HCT116 (cell line): ENCODE measurements at regions not wholly inside any gene's neighbourhood (a gene's known extent, or its start where the extent isn't known, plus 50 kb on each side); places are given as distances from the start of the nearest gene placed in this dataset.

ENCODE experiments used
- ATAC-seq: fragments of 200-7000 bp; cut with Tn5 transposase; 2 replicates; pipeline ENCODE4 v1.9.1; 2020; ENCODE audit warnings: mild to moderate bottlenecking, moderate library complexity
- BruUV-seq: library from RNA; stranded (reverse); fragments of 400-500 nt; replicated peaks from 2 replicates; lab custom pipeline; 2021; lab: Mats Ljungman, UMichigan
- CTCF ChIA-PET: fragments of 300-600 bp; sonication (Branson Sonifier 250); formaldehyde crosslinking; loops from one replicate; lab custom pipeline; 2021; ENCODE audit warnings: antibody characterized with exemption; lab: Charles Lee
- POLR2A ChIA-PET: fragments of 300-600, 350-600 bp; sonication (Branson Sonifier 250); formaldehyde crosslinking; loops from one replicate; lab custom pipeline; 2021; ENCODE audit warnings: antibody characterized with exemption; lab: Charles Lee
- RAD21 ChIA-PET, 2 experiments: fragments of 300-600 bp; sonication (Branson Sonifier 250); formaldehyde crosslinking; loops; one replicate each; lab custom pipeline; 2023; ENCODE audit warnings: low total read pairs in 2 of 2; ENCODE audit not compliant: uncharacterized antibody in 2 of 2, unreplicated experiment in 2 of 2, low non-redundant PET in 1 of 2; lab: Charles Lee
- DNase-seq: peaks from one replicate; pipeline ENCODE4 v3.0.0-alpha.2; 2010; ENCODE audit warnings: low read depth, low spot score
- H2AFZ ChIP-seq: fragments of 200-600 bp; shearing (Covaris generic), sonication (generic); 2 replicates; pipeline ENCODE4 v1.6.1; 2017; ENCODE audit warnings: low read depth, mixed run types, mixed read lengths, antibody characterized with exemption, low read length; ENCODE audit not compliant: poor library complexity, severe bottlenecking
- H3K27ac ChIP-seq: 2 replicates; pipeline ENCODE4 v1.5.1; 2012; ENCODE audit warnings: low read depth, low read length
- H3K27me3 ChIP-seq: fragments of 200-600 bp; sonication (generic); 2 replicates; pipeline ENCODE4 v1.6.1; 2016; ENCODE audit warnings: mixed run types, low read length, mixed read lengths; ENCODE audit not compliant: insufficient read depth
- H3K36me3 ChIP-seq, 2 experiments: fragments of 200-500 bp in 1 of 2; fragments of 200-600 bp in 1 of 2; sonication (Bioruptor generic) in 1 of 2; sonication (generic) in 1 of 2; 2 replicates each; pipeline versions ENCODE4 v1.5.1 to v1.6.1; 2014 to 2016; ENCODE audit warnings: low read length in 2 of 2, inconsistent platforms in 1 of 2, mixed read lengths in 1 of 2, mixed run types in 1 of 2; ENCODE audit not compliant: insufficient read depth in 2 of 2, control insufficient read depth in 1 of 2
- H3K4me1 ChIP-seq, 2 experiments: fragments of 200-600 bp in 1 of 2; sonication (generic) in 1 of 2; 2 replicates each; pipeline versions ENCODE4 v1.5.1 to v1.6.1; 2012 to 2017; ENCODE audit warnings: low read length in 2 of 2, inconsistent platforms in 1 of 2, mild to moderate bottlenecking in 1 of 2, mixed read lengths in 1 of 2, mixed run types in 1 of 2, moderate library complexity in 1 of 2; ENCODE audit not compliant: insufficient read depth in 2 of 2, control insufficient read depth in 1 of 2
- H3K4me2 ChIP-seq: fragments of 200-600 bp; sonication (generic); 2 replicates; pipeline ENCODE4 v1.6.1; 2017; ENCODE audit warnings: mixed run types, low read length, mixed read lengths
- H3K4me3 ChIP-seq, 2 experiments: fragments of 200-600 bp in 1 of 2; sonication (generic) in 1 of 2; replicated peaks in 1 of 2; 2 replicates each; pipeline ENCODE4 v1.5.1; 2011 to 2016; ENCODE audit warnings: low read length in 2 of 2, control low read depth in 1 of 2, low read depth in 1 of 2, mild to moderate bottlenecking in 1 of 2, mixed read lengths in 1 of 2, mixed run types in 1 of 2
- H3K79me2 ChIP-seq: fragments of 200-600 bp; sonication (generic); 2 replicates; pipeline ENCODE4 v1.6.1; 2017; ENCODE audit warnings: mild to moderate bottlenecking, mixed run types, low read length, moderate library complexity, mixed read lengths; ENCODE audit not compliant: insufficient read depth
- H3K9ac ChIP-seq: fragments of 200-600 bp; sonication (generic); 2 replicates; pipeline ENCODE4 v1.6.1; 2016; ENCODE audit warnings: low read length, mixed read lengths
- H3K9me2 ChIP-seq: fragments of 200-600 bp; sonication (generic), shearing (Covaris generic); 2 replicates; pipeline ENCODE4 v1.6.1; 2017; ENCODE audit warnings: mixed run types, mild to moderate bottlenecking, moderate library complexity; ENCODE audit not compliant: insufficient read depth
- H3K9me3 ChIP-seq, 2 experiments: fragments of 200-500 bp in 1 of 2; fragments of 200-600 bp in 1 of 2; sonication (Bioruptor generic) in 1 of 2; sonication (generic) in 1 of 2; 2 replicates each; pipeline ENCODE4 v1.6.1; 2014 to 2017; ENCODE audit warnings: low read length in 2 of 2, mixed read lengths in 2 of 2, inconsistent platforms in 1 of 2, low read depth in 1 of 2, mild to moderate bottlenecking in 1 of 2, mixed run types in 1 of 2, moderate library complexity in 1 of 2; ENCODE audit not compliant: control insufficient read depth in 1 of 2, insufficient read depth in 1 of 2
- H4K20me1 ChIP-seq: fragments of 200-600 bp; sonication (generic), shearing (Covaris generic); 2 replicates; pipeline ENCODE4 v1.6.1; 2017; ENCODE audit warnings: mixed run types, mild to moderate bottlenecking, moderate library complexity; ENCODE audit not compliant: insufficient read depth
- ELF1 ChIP-seq: IDR thresholded peaks from 2 replicates; pipeline ENCODE4 v1.6.1; 2012; ENCODE audit warnings: low read depth, borderline replicate concordance
- EZH2 ChIP-seq: fragments of 200-600 bp; sonication (generic); IDR thresholded peaks from 2 replicates; pipeline ENCODE4 v1.6.1; 2017; ENCODE audit warnings: antibody characterized with exemption, mixed run types
- RAD21 ChIP-seq: IDR thresholded peaks from 2 replicates; pipeline ENCODE4 v1.6.1; 2012; ENCODE audit warnings: low read depth, mild to moderate bottlenecking
- SP1 ChIP-seq: IDR thresholded peaks from 2 replicates; pipeline ENCODE4 v1.6.1; 2012; ENCODE audit warnings: low read depth
- intact Hi-C: fragments of 100-400 bp; cut with micrococcal nuclease; formaldehyde crosslinking; loops from 2 replicates; pipeline ENCODE4 v1.10.0; 2022
- TF ChIP-seq, protein P1 (sequence below): IDR thresholded peaks from 2 replicates; pipeline ENCODE4 v1.6.1; 2012; ENCODE audit warnings: low read depth
- TF ChIP-seq, protein P2 (sequence below): IDR thresholded peaks from 2 replicates; pipeline ENCODE4 v1.6.1; 2011; ENCODE audit warnings: mild to moderate bottlenecking, low read length, moderate library complexity; ENCODE audit not compliant: insufficient replicate concordance; ENCODE audit errors: extremely low read depth

DNA sequence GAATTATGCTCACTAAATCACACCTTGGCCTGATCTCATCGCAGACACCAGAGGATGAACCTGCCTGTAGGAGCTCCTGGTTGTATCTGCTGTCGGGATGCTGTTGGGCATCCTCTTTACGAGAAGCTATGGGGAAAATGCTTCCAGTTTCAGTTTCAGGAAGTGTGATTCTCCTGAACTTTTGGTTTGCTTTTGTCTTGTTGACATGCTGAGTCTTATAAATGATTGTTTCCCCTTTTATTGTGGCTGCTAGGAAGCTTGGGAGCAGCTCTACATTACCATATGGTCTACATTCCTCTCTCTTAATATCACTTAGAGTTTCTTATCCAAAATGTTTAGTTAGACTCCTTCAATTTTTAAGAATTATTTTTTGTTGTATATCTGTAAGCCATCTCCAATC lies 227.5 kb downstream of the MTX2 start:
- no peaks in the 10 kb centered on the region for H3K9me2 ChIP-seq
- no peaks in the 10 kb centered on the region for H3K4me1 ChIP-seq
- no peak for ATAC-seq
- H4K20me1 ChIP-seq, result no peaks in the 10 kb centered on the region
- no peak overlapping the region for H2AFZ ChIP-seq
- H3K9me3 ChIP-seq, result no peaks in the 10 kb centered on the region
- H3K79me2 ChIP-seq, result no peaks in the 10 kb centered on the region
- POLR2A ChIA-PET, result no interaction called here
- H3K27ac ChIP-seq, result no peak overlapping the region
- H3K36me3 ChIP-seq, result no peaks in the 10 kb centered on the region
- no peak overlapping the region for H3K9ac ChIP-seq
- TF ChIP-seq SP1, result no peak
- TF ChIP-seq EZH2, result no peak
- TF ChIP-seq ELF1, result no peak
- no peak for TF ChIP-seq RAD21
- TF ChIP-seq, protein P1, sequence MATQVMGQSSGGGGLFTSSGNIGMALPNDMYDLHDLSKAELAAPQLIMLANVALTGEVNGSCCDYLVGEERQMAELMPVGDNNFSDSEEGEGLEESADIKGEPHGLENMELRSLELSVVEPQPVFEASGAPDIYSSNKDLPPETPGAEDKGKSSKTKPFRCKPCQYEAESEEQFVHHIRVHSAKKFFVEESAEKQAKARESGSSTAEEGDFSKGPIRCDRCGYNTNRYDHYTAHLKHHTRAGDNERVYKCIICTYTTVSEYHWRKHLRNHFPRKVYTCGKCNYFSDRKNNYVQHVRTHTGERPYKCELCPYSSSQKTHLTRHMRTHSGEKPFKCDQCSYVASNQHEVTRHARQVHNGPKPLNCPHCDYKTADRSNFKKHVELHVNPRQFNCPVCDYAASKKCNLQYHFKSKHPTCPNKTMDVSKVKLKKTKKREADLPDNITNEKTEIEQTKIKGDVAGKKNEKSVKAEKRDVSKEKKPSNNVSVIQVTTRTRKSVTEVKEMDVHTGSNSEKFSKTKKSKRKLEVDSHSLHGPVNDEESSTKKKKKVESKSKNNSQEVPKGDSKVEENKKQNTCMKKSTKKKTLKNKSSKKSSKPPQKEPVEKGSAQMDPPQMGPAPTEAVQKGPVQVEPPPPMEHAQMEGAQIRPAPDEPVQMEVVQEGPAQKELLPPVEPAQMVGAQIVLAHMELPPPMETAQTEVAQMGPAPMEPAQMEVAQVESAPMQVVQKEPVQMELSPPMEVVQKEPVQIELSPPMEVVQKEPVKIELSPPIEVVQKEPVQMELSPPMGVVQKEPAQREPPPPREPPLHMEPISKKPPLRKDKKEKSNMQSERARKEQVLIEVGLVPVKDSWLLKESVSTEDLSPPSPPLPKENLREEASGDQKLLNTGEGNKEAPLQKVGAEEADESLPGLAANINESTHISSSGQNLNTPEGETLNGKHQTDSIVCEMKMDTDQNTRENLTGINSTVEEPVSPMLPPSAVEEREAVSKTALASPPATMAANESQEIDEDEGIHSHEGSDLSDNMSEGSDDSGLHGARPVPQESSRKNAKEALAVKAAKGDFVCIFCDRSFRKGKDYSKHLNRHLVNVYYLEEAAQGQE, result no peak
- TF ChIP-seq, protein P2, sequence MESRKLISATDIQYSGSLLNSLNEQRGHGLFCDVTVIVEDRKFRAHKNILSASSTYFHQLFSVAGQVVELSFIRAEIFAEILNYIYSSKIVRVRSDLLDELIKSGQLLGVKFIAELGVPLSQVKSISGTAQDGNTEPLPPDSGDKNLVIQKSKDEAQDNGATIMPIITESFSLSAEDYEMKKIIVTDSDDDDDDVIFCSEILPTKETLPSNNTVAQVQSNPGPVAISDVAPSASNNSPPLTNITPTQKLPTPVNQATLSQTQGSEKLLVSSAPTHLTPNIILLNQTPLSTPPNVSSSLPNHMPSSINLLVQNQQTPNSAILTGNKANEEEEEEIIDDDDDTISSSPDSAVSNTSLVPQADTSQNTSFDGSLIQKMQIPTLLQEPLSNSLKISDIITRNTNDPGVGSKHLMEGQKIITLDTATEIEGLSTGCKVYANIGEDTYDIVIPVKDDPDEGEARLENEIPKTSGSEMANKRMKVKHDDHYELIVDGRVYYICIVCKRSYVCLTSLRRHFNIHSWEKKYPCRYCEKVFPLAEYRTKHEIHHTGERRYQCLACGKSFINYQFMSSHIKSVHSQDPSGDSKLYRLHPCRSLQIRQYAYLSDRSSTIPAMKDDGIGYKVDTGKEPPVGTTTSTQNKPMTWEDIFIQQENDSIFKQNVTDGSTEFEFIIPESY, result no peak
- no TSS peak for BruUV-seq
- H3K4me2 ChIP-seq, result no peak overlapping the region
- 0 out of 2 replicates have a peak, but pooled peaks cover 6% of the 10 kb centered on the region for H3K27me3 ChIP-seq
- H3K4me3 ChIP-seq, result no peak overlapping the region
- RAD21 ChIA-PET, result no interaction called here
- DNase-seq, result no peak
- CTCF ChIA-PET, result no interaction called here
- intact Hi-C loops, result no loop called here
